SH-SY5Y (cell line): ENCODE measurements at regions not wholly inside any gene's neighbourhood (a gene's known extent, or its start where the extent isn't known, plus 50 kb on each side); places are given as distances from the start of the nearest gene placed in this dataset.

Experiments
- GATA2 ChIP-seq: IDR thresholded peaks from 2 replicates; pipeline ENCODE4 v1.6.1; 2011; ENCODE audit warnings: mild to moderate bottlenecking, low read depth, low read length
- GATA3 ChIP-seq: IDR thresholded peaks from 2 replicates; pipeline ENCODE4 v1.6.1; 2011; ENCODE audit warnings: low read depth, mild to moderate bottlenecking, low read length, moderate library complexity

DNA sequence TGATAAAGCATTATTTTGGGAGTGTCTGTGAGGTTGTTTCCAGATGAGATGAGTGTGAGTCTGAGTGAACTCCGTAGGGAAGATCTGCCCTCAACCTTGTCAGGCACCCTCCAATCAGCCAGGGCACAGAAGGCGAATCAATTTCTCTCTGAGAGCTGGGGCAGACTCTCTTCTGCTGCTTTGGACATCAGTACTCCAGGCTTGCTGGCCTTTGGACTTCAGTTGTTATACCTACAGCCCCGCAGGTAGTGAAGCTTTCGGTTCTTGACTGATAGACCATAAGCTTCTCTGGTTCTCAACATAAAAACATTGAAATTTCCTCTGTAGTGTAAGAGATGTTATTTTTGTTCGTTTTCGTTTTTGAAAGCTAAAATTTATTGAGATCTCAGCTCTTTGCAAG lies 71.4 kb downstream of the MAFB start:
- TF ChIP-seq GATA2 = no peak
- TF ChIP-seq GATA3 = no peak
